Aorta (tissue), 5 donors: ENCODE measurements at regions not wholly inside any gene's neighbourhood (a gene's known extent, or its start where the extent isn't known, plus 50 kb on each side); places are given as distances from the start of the nearest gene placed in this dataset.

Experiments used
- ATAC-seq: fragments of 200-7000 bp; cut with Tn5 transposase; one replicate; pipeline ENCODE4 v1.9.1; 2022; ENCODE audit warnings: moderate library complexity; ENCODE audit not compliant: low FRiP score
- DNase-seq, 2 donors: peaks; one replicate each; pipeline ENCODE4 v3.0.0-alpha.2; 2020
- H3K27ac ChIP-seq, 2 donors: one replicate each; pipeline ENCODE4 v1.5.1; 2013; ENCODE audit warnings: low read length in 2 of 2, mild to moderate bottlenecking in 2 of 2, moderate library complexity in 2 of 2, control low read depth in 1 of 2, inconsistent platforms in 1 of 2, low read depth in 1 of 2
- H3K27me3 ChIP-seq, 2 donors: one replicate each; pipeline ENCODE4 v1.6.1; 2013; ENCODE audit warnings: control low read depth in 1 of 2, low read length in 1 of 2, mild to moderate bottlenecking in 1 of 2, moderate library complexity in 1 of 2; ENCODE audit not compliant: insufficient read depth in 2 of 2, control insufficient read depth in 1 of 2
- H3K36me3 ChIP-seq, 2 donors: one replicate each; pipeline ENCODE4 v1.6.1; 2013; ENCODE audit warnings: control low read depth in 1 of 2, low read length in 1 of 2, mild to moderate bottlenecking in 1 of 2; ENCODE audit not compliant: insufficient read depth in 2 of 2, control insufficient read depth in 1 of 2
- H3K4me1 ChIP-seq, 2 donors: one replicate each; pipeline ENCODE4 v1.6.1; 2013; ENCODE audit warnings: low read length in 2 of 2, control low read depth in 1 of 2, mild to moderate bottlenecking in 1 of 2, moderate library complexity in 1 of 2; ENCODE audit not compliant: insufficient read depth in 2 of 2, control insufficient read depth in 1 of 2
- H3K4me3 ChIP-seq, 2 donors: one replicate each; pipeline ENCODE4 v1.5.1; 2013; ENCODE audit warnings: low read length in 2 of 2, control low read depth in 1 of 2, mild to moderate bottlenecking in 1 of 2
- H3K9me3 ChIP-seq: one replicate; pipeline ENCODE4 v1.6.1; 2013; ENCODE audit warnings: mild to moderate bottlenecking, low read length; ENCODE audit not compliant: control insufficient read depth
- WGBS, 2 donors: extraction: QIAGEN DNeasy Blood & Tissue Kit; methylation state at CpG; one replicate each; pipeline ENCODE4 v1.1.7; 2013; 5-methylcytosine and 5-hydroxymethylcytosine counted together
- intact Hi-C, 2 donors: fragments of 100-400 bp; cut with DNase I; formaldehyde crosslinking; loops; one replicate each; pipeline versions ENCODE4 v1.14.2 to v1.15.0; 2022
- donor health status: healthy with polysubstance abuse.
- donor health status: Bipolar disorder and iron deficiency.
- donor health status: DM: no; HTN: no; CAD: no.
- donor health status: DM: no; HTN: no; CAD: no.
- donor health status: DM: yes; HTN: yes; CAD: no.

- no peaks in the 10 kb centered on the region for H3K27me3 ChIP-seq
- H3K36me3 ChIP-seq: no peaks in the 10 kb centered on the region
- peak in 1 of 2 donors; percentile 50 for DNase-seq
- ATAC-seq: peak; percentile 52
- 3 to 6% methylated on average over 6 of the region's 6 CpGs for WGBS, 2 donors
- no peaks in the 10 kb centered on the region for H3K9me3 ChIP-seq
- no peak overlapping the region for H3K27ac ChIP-seq
- H3K4me1 ChIP-seq: peaks cover 0 to 2% of the 10 kb centered on the region in 2 donors
- intact Hi-C loops: no loop called here
- H3K4me3 ChIP-seq: no peak overlapping the region
Observed at GRCh38 chr6:150527100-150527499, 72.6 kb upstream of the PLEKHG1 start.

GRCh38 chr6:150528648-150529285 lies 70.9 kb upstream of the PLEKHG1 start:
- Histone ChIP-seq H3K4me1 (peaks cover 0 to 2% of the 10 kb centered on the region in 2 donors), H3K27me3 (no peaks in the 10 kb centered on the region), H3K36me3 (no peaks in the 10 kb centered on the region), H3K4me3 (no peak overlapping the region), H3K27ac (no peak overlapping the region), H3K9me3 (no peaks in the 10 kb centered on the region)
- intact Hi-C loops: no loop called here
- DNase-seq (peak in 1 of 2 donors; percentile 68), ATAC-seq (peak; percentile 51)
- 61 to 81% methylated on average over 11 of the region's 11 CpGs for WGBS, 2 donors

DNA sequence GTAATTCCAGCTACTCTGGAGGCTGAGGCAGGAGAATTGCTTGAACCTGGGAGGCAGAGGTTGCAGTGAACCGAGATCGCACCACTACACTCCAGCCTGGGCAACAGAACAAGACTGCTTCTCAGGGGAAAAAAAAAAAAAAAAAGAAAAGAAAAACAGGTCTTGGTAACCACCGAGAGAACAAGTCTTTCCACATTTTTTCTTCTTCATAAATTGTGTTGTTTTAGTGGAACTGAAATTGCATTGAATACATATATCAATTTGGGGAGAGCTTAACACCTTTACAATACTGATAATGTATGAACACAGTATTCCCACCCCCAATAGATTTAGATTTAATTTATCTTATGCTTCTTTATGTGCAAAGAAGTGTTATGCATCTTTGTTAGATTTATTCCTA lies 70.0 kb upstream of the PLEKHG1 start:
- no peak for DNase-seq
- no peak overlapping the region for H3K27ac ChIP-seq
- peaks cover 0 to 2% of the 10 kb centered on the region in 2 donors for H3K4me1 ChIP-seq
- H3K4me3 ChIP-seq: no peak overlapping the region
- no peak for ATAC-seq
- intact Hi-C loops: no loop called here
- H3K27me3 ChIP-seq: no peaks in the 10 kb centered on the region
- 30 to 41% methylated on average over 3 of the region's 3 CpGs for WGBS, 2 donors
- no peaks in the 10 kb centered on the region for H3K9me3 ChIP-seq
- no peaks in the 10 kb centered on the region for H3K36me3 ChIP-seq

- intact Hi-C loops: no loop called here
- WGBS, 2 donors: 3 to 17% methylated on average over 1 of the region's 1 CpG
- no peaks in the 10 kb centered on the region for H3K9me3 ChIP-seq
- H3K27ac ChIP-seq: no peak overlapping the region
- DNase-seq (no peak), ATAC-seq (no peak)
- no peaks in the 10 kb centered on the region for H3K4me1 ChIP-seq
- no peak overlapping the region for H3K4me3 ChIP-seq
- no peaks in the 10 kb centered on the region for H3K27me3 ChIP-seq
- no peaks in the 10 kb centered on the region for H3K36me3 ChIP-seq
Observed at GRCh38 chr6:150531957-150532356, 67.7 kb upstream of the PLEKHG1 start.

DNA sequence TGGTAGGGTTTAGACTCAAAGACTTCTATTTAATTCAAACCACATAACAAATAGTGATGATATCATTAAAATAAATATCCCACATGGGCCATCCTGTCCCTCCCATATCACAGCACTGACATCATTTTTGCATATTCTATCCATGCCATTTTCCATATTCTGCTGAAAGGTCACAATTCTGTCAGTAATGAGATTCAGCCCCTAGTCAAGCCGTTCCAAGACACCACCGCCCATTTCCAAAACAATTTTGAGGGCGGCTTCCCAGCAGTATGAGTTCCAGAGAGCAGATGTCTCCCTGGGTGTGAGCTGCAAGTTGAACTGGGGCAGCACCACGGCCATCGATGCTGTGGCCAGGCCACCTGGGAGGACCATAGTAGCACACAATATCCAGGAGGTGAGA lies 65.1 kb upstream of the PLEKHG1 start:
- H3K4me3 ChIP-seq: no peak overlapping the region
- H3K36me3 ChIP-seq: no peaks in the 10 kb centered on the region
- 92 to 94% methylated on average over 5 of the region's 5 CpGs for WGBS, 2 donors
- ATAC-seq (no peak), DNase-seq (no peak)
- no peaks in the 10 kb centered on the region for H3K9me3 ChIP-seq
- intact Hi-C loops: no loop called here
- H3K27me3 ChIP-seq: no peaks in the 10 kb centered on the region
- H3K27ac ChIP-seq: no peak overlapping the region
- no peaks in the 10 kb centered on the region for H3K4me1 ChIP-seq

DNA sequence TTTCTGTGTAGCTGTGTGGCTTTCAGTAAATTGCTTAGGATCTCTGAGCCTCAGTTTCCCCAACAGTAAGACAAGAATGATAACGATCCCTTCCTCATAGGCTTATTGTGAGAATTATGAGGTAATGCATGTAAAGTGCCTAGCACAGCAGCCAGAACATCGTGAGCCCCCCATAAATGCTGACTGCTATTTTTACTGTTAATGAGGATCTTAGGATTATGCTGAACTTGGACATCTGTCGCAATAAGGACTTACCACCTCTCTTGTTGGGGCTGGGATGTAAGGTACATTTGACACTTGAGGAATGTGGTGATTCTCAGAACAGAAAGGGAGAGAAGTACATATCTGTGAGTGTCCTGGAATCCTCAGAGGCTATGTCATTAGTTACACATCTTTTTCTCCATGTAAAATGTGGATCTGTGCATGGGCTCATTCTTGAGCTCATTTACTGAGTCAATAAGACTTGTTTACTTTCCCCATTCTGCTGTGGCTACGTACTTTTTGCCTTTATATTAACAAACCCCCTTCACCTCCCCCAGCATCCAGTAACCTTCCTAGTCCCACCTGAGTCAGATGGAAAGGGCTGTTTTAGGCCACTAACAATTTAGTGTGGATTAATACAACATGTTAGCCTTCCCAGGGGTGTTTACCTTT lies 64.4 kb upstream of the PLEKHG1 start:
- DNase-seq (no peak), ATAC-seq (no peak)
- intact Hi-C loops: no loop called here
- no peaks in the 10 kb centered on the region for H3K4me1 ChIP-seq
- H3K27ac ChIP-seq: no peak overlapping the region
- no peaks in the 10 kb centered on the region for H3K27me3 ChIP-seq
- no peaks in the 10 kb centered on the region for H3K9me3 ChIP-seq
- H3K4me3 ChIP-seq: no peak overlapping the region
- no peaks in the 10 kb centered on the region for H3K36me3 ChIP-seq
- WGBS, 2 donors: 90 to 95% methylated on average over 4 of the region's 4 CpGs

GRCh38 chr6:150535818-150536220 lies 63.9 kb upstream of the PLEKHG1 start:
- WGBS, 2 donors: 91 to 98% methylated on average over 1 of the region's 1 CpG
- intact Hi-C loops: no loop called here
- Histone ChIP-seq H3K27me3 (no peaks in the 10 kb centered on the region), H3K27ac (no peak overlapping the region), H3K4me3 (no peak overlapping the region), H3K9me3 (no peaks in the 10 kb centered on the region), H3K36me3 (no peaks in the 10 kb centered on the region), H3K4me1 (no peaks in the 10 kb centered on the region)
- DNase-seq (no peak), ATAC-seq (no peak)

GRCh38 chr6:150536835-150537234 lies 62.9 kb upstream of the PLEKHG1 start:
- no peak overlapping the region for H3K27ac ChIP-seq
- intact Hi-C loops: no loop called here
- ATAC-seq: no peak

DNA sequence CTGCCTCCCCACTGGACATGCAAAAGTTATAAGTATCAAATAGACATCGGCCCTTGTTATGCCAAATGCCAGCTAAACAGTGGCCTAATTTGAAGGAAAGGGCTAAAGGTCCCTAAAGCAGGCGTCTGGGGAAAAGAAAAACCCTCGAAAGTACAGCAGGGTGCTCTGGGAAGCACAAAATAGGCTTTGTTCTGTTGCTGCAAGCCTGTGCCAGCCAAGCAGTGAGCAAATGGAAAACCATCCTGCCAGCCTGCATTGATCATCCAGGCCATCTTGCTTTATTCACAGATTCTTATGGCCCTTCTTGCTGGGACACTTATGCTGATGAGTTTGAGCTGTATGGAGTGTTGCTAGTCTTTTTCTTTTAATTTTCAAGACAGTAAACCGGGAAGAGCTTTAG lies 62.2 kb upstream of the PLEKHG1 start:
- Histone ChIP-seq H3K9me3 (no peaks in the 10 kb centered on the region), H3K4me3 (no peak overlapping the region), H3K27ac (no peak overlapping the region), H3K27me3 (no peaks in the 10 kb centered on the region), H3K36me3 (no peaks in the 10 kb centered on the region), H3K4me1 (no peaks in the 10 kb centered on the region)
- WGBS, 2 donors: 59 to 69% methylated on average over 4 of the region's 4 CpGs
- intact Hi-C loops: no loop called here
- DNase-seq: no peak
- no peak for ATAC-seq

More at GRCh38 chr6:150536835-150537234, 62.9 kb upstream of the PLEKHG1 start:
- H3K9me3 ChIP-seq: no peaks in the 10 kb centered on the region
- no peak overlapping the region for H3K4me3 ChIP-seq
- WGBS, 2 donors: 92 to 96% methylated on average over 4 of the region's 4 CpGs
- no peaks in the 10 kb centered on the region for H3K36me3 ChIP-seq
- no peak for DNase-seq
- H3K27me3 ChIP-seq: no peaks in the 10 kb centered on the region
- H3K4me1 ChIP-seq: no peaks in the 10 kb centered on the region
